ENCODE measurements at regions not wholly inside any gene's neighbourhood (a gene's known extent, or its start where the extent isn't known, plus 50 kb on each side); places are given as distances from the start of the nearest gene placed in this dataset.
"Not testable (repeated sequence)": the region's sequence is repeated elsewhere in the genome, so short reads cannot be mapped to it uniquely, and the experiment has no call there.

DNA sequence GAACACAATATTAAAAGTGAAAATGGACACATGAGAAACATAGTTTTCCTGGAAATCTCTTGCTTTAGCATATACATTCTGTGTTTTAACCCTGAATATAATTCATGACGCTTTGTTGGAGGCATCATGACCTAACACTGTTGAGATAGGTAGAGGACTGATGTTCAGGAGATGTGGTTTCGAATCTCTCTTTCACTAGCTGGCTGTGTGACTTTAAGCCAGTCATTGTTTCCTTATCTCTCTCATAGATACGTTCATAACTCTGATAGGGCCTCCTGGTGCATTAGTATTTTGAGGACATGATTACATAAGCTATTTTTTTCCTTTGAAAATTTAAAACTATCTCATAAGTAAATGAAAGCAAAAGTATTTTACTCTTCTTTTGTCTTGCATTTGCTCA lies 179.0 kb upstream of the DTNA start:
- TF ChIP-seq, protein P1, sequence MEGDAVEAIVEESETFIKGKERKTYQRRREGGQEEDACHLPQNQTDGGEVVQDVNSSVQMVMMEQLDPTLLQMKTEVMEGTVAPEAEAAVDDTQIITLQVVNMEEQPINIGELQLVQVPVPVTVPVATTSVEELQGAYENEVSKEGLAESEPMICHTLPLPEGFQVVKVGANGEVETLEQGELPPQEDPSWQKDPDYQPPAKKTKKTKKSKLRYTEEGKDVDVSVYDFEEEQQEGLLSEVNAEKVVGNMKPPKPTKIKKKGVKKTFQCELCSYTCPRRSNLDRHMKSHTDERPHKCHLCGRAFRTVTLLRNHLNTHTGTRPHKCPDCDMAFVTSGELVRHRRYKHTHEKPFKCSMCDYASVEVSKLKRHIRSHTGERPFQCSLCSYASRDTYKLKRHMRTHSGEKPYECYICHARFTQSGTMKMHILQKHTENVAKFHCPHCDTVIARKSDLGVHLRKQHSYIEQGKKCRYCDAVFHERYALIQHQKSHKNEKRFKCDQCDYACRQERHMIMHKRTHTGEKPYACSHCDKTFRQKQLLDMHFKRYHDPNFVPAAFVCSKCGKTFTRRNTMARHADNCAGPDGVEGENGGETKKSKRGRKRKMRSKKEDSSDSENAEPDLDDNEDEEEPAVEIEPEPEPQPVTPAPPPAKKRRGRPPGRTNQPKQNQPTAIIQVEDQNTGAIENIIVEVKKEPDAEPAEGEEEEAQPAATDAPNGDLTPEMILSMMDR (IDR thresholded peaks at IDR 0.05) = no peak
- no peak for TF ChIP-seq POLR2A (IDR thresholded peaks at IDR 0.05)
- TF ChIP-seq POLR2AphosphoS5 (IDR thresholded peaks at IDR 0.05) = no peak
- DNase-seq (ENCODE audit: low spot score in 2 of 2) = no peak
- H3K27ac ChIP-seq = no peak overlapping the region
- H3K9me3 ChIP-seq = peaks cover 0 to 3% of the 10 kb centered on the region in 2 donors
- intact Hi-C loops (cut with DNase I; ENCODE audit: low total_unique reads) = no loop called here
- H3K36me3 ChIP-seq = no peaks in the 10 kb centered on the region
- no peak overlapping the region for H3K4me3 ChIP-seq
- no peaks in the 10 kb centered on the region for H3K27me3 ChIP-seq
- no peaks in the 10 kb centered on the region for H3K4me1 ChIP-seq

DNA sequence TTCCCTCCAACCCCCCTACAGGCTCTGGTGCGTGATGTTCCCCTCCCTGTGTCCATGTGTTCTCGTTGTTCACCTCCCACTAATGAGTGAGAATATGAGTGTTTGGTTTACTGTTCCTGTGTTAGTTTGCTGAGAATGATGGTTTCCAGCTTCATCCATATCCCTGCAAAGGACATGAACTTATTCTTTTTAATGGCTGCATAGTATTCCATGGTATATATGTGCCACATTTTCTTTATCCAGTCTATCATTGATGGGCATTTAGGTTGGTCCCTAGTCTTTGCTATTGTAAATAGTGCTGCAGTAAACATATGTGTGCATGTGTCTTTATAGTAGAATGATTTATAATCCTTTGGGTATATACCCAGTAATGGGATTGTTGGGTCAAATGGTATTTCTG lies 175.5 kb upstream of the DTNA start:
- H3K27ac ChIP-seq; H3K4me1 ChIP-seq; DNase-seq (ENCODE audit: low spot score in 2 of 2); H3K27me3 ChIP-seq; H3K36me3 ChIP-seq; H3K9me3 ChIP-seq; intact Hi-C loops (cut with DNase I; ENCODE audit: low total_unique reads); H3K4me3 ChIP-seq: not testable (repeated sequence)

DNA sequence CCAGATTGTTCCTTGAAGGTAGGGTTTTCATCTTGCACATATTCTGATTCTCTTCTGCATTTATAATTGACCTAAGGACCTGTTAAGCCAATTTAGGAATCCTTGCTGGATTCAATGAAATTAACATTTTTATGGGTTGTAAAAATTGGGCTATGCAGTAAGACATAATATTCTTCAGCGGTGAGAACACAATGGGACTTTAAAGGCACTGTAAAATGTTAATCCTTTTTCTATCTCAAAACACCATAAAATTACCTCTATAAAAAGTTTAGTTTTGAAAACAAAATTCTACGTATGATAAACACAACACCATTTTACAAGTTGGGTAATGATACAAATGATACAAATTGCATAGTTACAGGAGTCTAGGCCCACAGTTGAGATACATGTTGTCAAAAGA lies 169.2 kb upstream of the DTNA start:
- no peaks in the 10 kb centered on the region for H3K9me3 ChIP-seq
- H3K27me3 ChIP-seq = no peaks in the 10 kb centered on the region
- no peak overlapping the region for H3K4me3 ChIP-seq
- TF ChIP-seq, protein P1 (IDR thresholded peaks at IDR 0.05) = no peak
- TF ChIP-seq POLR2A (IDR thresholded peaks at IDR 0.05) = no peak
- no peak for TF ChIP-seq POLR2AphosphoS5 (IDR thresholded peaks at IDR 0.05)
- no peaks in the 10 kb centered on the region for H3K36me3 ChIP-seq
- H3K27ac ChIP-seq = no peak overlapping the region
- H3K4me1 ChIP-seq = no peaks in the 10 kb centered on the region
- DNase-seq (ENCODE audit: low spot score in 2 of 2) = no peak
- intact Hi-C loops (cut with DNase I; ENCODE audit: low total_unique reads) = no loop called here

DNA sequence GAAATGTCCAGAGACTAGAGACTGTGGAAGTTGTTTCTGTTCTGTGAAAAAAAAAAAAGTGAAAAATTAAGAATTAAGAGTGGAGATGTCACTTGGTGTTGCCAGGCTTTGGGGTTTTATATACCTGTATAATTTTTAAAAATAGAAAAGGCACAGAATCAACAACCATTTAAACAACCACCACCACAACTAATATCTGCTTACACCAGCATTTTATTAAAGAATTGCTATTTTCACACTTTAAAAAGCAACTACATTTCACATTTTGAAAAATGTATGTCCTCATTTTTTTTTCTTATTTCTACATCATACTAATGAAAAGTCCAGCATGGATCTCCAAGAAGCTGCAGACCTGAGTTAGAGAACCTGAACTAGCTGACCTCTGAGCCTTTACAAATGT lies 167.5 kb upstream of the DTNA start:
- DNase-seq (ENCODE audit: low spot score in 2 of 2) = no peak
- Histone ChIP-seq H3K27ac (no peak overlapping the region), H3K4me3 (no peak overlapping the region), H3K36me3 (no peaks in the 10 kb centered on the region), H3K27me3 (no peaks in the 10 kb centered on the region), H3K4me1 (no peaks in the 10 kb centered on the region), H3K9me3 (no peaks in the 10 kb centered on the region)
- TF ChIP-seq POLR2A (IDR thresholded peaks at IDR 0.05) (no peak), POLR2AphosphoS5 (IDR thresholded peaks at IDR 0.05) (no peak)
- TF ChIP-seq, protein P1 (IDR thresholded peaks at IDR 0.05) = no peak
- intact Hi-C loops (cut with DNase I; ENCODE audit: low total_unique reads) = no loop called here

DNA sequence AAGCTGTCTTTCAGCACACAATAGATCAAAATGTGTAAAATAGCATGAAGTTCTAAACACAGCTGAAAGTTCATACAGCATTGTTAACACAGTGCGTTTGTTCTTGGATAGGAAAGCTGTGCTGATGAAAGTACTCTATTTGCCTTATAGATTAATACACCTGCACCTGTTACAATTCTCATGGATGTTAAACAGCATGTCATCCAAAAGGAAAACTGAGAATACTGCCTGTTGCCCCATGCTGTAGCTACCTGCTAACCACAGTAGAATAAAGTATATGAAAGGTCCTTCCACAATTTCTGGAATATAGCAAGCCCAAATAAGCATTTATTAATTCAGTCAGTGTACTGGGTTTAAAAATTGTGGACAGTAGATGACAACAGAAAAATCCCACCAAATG lies 166.7 kb upstream of the DTNA start:
- no peak for TF ChIP-seq POLR2AphosphoS5 (IDR thresholded peaks at IDR 0.05)
- TF ChIP-seq, protein P1 (IDR thresholded peaks at IDR 0.05) = no peak
- no peak overlapping the region for H3K27ac ChIP-seq
- no peaks in the 10 kb centered on the region for H3K27me3 ChIP-seq
- DNase-seq (ENCODE audit: low spot score in 2 of 2) = no peak
- H3K4me3 ChIP-seq = no peak overlapping the region
- no peaks in the 10 kb centered on the region for H3K9me3 ChIP-seq
- H3K4me1 ChIP-seq = no peaks in the 10 kb centered on the region
- intact Hi-C loops (cut with DNase I; ENCODE audit: low total_unique reads) = no loop called here
- H3K36me3 ChIP-seq = no peaks in the 10 kb centered on the region

DNA sequence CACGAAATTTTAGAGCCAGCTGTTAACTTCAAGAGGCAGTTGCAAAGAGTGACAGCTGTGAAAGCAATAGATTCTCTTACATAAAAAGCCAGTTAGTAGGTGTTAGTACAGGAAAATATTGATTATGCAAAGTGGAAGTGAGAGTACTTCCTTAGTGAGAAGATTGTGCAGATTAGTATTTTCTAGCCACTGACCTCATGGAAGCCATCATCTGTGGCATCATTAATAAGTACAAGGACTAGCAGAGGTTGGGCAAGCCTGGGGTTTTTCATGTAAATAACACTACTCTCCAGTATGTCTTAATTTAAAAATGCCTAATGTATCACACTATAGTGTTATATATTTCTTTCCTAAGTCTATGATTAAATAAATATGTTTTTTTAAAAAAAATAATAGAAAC lies 166.2 kb upstream of the DTNA start:
- TF ChIP-seq POLR2A (IDR thresholded peaks at IDR 0.05) (no peak), POLR2AphosphoS5 (IDR thresholded peaks at IDR 0.05) (no peak)
- TF ChIP-seq, protein P1 (IDR thresholded peaks at IDR 0.05) = no peak
- H3K4me1 ChIP-seq = no peaks in the 10 kb centered on the region
- intact Hi-C loops (cut with DNase I; ENCODE audit: low total_unique reads) = no loop called here
- no peaks in the 10 kb centered on the region for H3K36me3 ChIP-seq
- H3K9me3 ChIP-seq = no peaks in the 10 kb centered on the region
- no peaks in the 10 kb centered on the region for H3K27me3 ChIP-seq
- H3K27ac ChIP-seq = no peak overlapping the region
- no peak for DNase-seq (ENCODE audit: low spot score in 2 of 2)
- H3K4me3 ChIP-seq = no peak overlapping the region

Data from breast epithelium (tissue), 4 donors.